Neural cell (in vitro differentiated cells): ENCODE measurements at regions not wholly inside any gene's neighbourhood (a gene's known extent, or its start where the extent isn't known, plus 50 kb on each side); places are given as distances from the start of the nearest gene placed in this dataset.

Source experiments
- CTCF ChIP-seq: fragments of 450-650 bp; IDR thresholded peaks from 2 replicates; pipeline ENCODE4 v1.5.1; 2014; ENCODE audit warnings: antibody characterized with exemption, mild to moderate bottlenecking, moderate library complexity; ENCODE audit not compliant: poor library complexity, severe bottlenecking
- EP300 ChIP-seq: fragments of 450-650 bp; conservative IDR thresholded peaks from 2 replicates; pipeline ENCODE4 v1.6.1; 2014; ENCODE audit warnings: antibody characterized with exemption, mild to moderate bottlenecking, moderate library complexity; ENCODE audit not compliant: poor library complexity, severe bottlenecking
- EZH2 ChIP-seq: fragments of 200-600, 300-800 bp; shearing (Covaris generic), sonication (generic); IDR thresholded peaks from 2 replicates; pipeline ENCODE4 v1.6.1; 2014; ENCODE audit warnings: antibody characterized with exemption, low read length, borderline replicate concordance, mild to moderate bottlenecking; ENCODE audit not compliant: insufficient read depth, poor library complexity, severe bottlenecking
- MXI1 ChIP-seq: fragments of 450-650 bp; conservative IDR thresholded peaks from 2 replicates; pipeline ENCODE4 v1.6.1; 2014; ENCODE audit warnings: antibody characterized with exemption, mild to moderate bottlenecking; ENCODE audit not compliant: poor library complexity, severe bottlenecking
- POLR2AphosphoS5 ChIP-seq: IDR thresholded peaks from 2 replicates; pipeline ENCODE4 v1.6.1; 2012
- RAD21 ChIP-seq: fragments of 450-650 bp; conservative IDR thresholded peaks from 2 replicates; pipeline ENCODE4 v1.6.1; 2014; ENCODE audit warnings: antibody characterized with exemption, mild to moderate bottlenecking, moderate library complexity
- REST ChIP-seq: IDR thresholded peaks from 2 replicates; pipeline ENCODE4 v1.6.1; 2012; ENCODE audit warnings: borderline replicate concordance
- TAF1 ChIP-seq: IDR thresholded peaks from 2 replicates; pipeline ENCODE4 v1.6.1; 2012; ENCODE audit warnings: low read depth

- TF ChIP-seq CTCF (no peak), EP300 (no peak), EZH2 (no peak), POLR2AphosphoS5 (no peak), REST (no peak), MXI1 (no peak), TAF1 (no peak), RAD21 (no peak)
Measured at GRCh38 chr11:122414406-122415018, 241.0 kb upstream of the UBASH3B start.
